Testis (tissue), 2 donors: ENCODE measurements at regions not wholly inside any gene's neighbourhood (a gene's known extent, or its start where the extent isn't known, plus 50 kb on each side); places are given as distances from the start of the nearest gene placed in this dataset.

Source experiments
- CTCF ChIP-seq, 3 experiments: fragments of 450-650 bp in 2 of 3; fragments of 200-600 bp in 1 of 3; sonication (generic) in 1 of 3; IDR thresholded peaks; one replicate each; pipeline ENCODE4 v1.5.1; 2016 to 2019; ENCODE audit warnings: antibody characterized with exemption in 3 of 3, mild to moderate bottlenecking in 2 of 3, moderate library complexity in 1 of 3
- POLR2A ChIP-seq: fragments of 450-650 bp; IDR thresholded peaks from one replicate; pipeline ENCODE4 v1.6.1; 2017; ENCODE audit warnings: antibody characterized with exemption, mild to moderate bottlenecking, moderate library complexity

GRCh38 chr4:127545271-127545670 is 87.5 kb upstream of the INTU start:
- TF ChIP-seq CTCF (IDR thresholded peaks at IDR 0.05): no peak
- TF ChIP-seq POLR2A: no peak
